ENCODE measurements at regions not wholly inside any gene's neighbourhood (a gene's known extent, or its start where the extent isn't known, plus 50 kb on each side); places are given as distances from the start of the nearest gene placed in this dataset.

DNA sequence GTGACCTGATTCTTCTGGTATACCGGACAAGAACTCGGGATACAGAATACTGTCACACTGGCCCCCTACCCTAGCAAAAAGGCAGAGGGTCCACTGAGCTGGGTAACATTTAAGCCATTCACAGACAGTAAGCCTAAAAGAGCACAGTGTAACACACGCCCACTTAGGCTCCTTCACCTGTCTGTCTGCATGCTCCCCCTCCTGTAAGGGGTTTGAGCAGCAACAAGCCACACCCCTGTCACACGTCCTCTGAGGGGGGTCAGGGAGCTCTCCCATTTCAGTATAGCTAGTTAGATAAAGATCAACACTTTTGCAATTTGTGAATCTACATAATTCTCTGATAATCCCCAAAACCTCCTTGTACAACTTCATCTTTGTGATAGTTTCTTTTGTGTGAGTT is 586.3 kb upstream of the LMCD1 start:
- DNase-seq, result no peak

DNA sequence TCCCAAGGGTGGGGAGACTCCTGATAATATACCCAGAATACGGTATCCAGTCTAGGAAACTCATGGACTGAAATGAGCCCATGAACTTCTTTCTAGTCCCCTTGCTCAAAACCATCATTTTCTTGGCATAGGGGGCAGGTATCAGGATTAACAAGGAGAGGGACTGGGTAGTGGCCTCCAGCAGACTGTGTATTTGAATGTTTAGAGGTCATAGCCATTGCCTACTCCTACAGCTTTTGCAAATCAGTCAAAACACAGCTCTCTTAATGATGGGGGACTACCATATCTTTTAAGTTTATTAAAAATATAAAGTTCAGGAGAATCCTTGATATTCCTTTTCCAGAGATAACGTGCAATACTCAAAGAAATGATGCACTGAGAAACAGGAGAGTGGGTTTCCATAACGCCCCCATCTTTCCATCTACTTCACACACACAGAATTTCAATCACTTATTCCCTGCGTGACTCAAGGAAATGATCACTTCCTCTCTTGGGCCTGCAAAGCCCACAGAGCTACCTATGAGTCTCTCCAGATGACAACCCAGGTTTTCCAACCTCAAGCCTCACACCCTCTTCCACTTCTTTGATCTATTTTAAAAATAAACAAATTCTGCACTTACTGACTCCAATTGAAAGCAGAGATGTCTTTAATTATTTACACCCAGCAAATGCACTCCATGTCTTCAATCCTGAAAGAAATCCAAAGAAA is 584.0 kb upstream of the LMCD1 start:
- DNase-seq, result no peak

DNA sequence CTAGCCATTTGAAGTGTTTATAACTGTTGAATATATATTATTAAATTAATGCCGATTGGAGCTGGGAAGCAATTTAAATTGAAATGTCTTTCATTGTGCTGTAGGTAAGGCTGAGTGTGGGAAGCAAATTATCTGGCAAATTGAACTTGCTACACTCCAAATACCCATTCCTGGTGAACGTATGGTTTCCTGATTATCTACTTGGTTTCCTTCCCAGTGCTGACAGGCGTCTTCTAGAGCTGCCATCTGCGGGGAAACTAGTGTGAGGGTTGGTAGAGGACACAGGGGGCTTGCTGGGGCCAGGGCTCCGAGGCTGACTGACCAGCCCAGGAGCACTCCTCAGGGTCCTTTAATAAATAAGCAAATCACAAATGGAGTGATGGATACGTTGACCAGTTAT is 581.4 kb upstream of the LMCD1 start:
- no peak for DNase-seq

DNA sequence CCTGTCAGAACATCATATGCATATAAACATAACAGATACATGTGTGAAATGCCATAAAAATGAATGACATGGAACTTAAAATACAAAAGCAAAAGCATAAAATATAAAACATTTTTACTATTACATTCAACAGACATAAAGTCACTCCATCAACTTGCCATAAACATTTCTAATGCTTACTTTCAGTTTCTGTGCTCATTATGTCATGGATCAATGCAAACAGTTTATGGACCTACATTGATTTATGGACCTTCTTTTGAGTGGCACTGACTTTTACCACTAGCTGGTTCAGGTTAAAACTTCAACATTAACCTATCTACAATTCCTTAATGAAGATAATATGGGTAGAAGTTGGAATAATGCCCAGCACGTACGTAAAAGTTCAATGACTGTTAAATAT is 577.4 kb upstream of the LMCD1 start:
- no peak for DNase-seq

DNA sequence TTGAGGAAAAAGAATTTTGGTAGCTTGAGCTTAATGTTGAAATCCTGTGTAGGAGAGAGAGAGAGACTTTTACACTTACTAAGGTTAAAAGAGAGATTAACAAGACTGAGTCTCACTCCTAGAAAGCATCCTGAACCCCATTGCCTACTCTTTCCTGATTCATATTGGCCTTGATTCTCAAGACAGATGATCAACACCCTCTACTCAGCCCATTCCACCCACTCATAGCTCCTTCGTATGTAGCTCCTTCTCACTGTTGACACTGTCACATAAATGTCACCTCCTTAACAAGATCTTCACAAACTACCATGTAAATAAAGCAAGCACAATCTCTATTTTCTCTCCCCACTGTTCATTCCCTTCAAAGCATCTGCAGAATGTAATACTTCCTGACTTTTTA is 574.6 kb upstream of the LMCD1 start:
- no peak for DNase-seq

DNA sequence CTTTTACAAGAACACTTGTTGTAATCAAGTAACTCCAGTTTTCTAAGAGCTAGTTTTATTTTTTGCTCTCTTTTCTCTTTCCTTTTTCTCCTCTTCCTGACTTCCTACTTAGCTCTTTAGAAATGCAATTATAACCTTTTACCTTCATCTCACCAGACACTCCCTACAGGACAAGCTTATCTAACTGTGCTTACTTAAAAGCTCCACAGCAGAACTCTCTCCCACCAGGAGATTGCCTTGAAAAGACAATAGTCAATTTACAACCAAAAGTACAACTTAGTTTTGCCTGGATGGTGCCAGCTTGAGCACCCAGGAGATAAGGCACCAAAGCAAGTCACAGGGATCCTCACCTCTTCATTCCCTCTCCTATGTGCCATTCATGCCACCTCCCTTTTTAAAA is 573.8 kb upstream of the LMCD1 start:
- DNase-seq, result no peak

DNA sequence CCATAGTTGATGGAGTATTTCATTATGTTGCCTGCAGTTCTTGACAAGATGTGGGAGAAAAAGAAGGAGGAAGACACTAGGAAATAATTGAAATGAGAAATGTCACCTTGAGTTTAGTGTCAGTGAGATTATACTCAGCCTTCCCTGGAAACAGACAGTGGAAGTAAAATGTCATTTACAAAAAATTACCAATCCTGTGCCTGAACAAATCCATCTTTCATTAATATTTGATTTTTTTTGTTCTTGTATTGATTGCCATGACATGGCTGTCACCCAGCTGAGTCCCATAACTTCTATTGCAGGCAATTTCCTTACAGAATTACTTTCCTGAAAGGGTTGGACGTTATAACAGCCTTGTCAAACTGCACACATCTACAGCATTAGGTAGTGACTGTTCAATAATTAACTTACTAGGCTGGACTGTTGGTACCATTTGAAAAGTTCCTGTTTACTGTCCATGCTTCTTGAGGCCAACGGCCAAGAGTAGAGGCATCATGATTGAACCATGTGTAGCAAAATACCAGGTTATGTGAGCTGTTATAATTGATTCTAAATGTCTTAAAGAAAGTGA is 572.2 kb upstream of the LMCD1 start:
- DNase-seq, result no peak

DNA sequence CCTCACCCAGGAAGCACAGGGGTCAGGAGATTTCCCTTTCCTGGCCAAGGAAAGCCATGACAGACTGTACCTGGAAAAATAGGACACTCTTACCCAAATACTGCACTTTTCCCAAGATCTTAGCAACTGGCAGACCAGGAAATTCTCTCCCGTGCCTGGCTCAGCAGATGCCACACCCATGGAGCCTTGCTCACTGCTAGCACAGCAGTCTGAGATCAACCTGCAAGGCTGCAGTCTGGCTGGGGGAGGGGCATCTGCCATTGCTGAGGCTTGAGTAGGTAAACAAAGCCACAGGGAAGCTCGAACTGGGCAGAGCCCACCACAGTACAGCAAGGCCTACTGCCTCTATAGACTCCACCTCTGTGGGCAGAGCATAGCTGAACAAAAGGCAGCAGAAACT is 567.3 kb upstream of the LMCD1 start:
- no peak for DNase-seq

DNA sequence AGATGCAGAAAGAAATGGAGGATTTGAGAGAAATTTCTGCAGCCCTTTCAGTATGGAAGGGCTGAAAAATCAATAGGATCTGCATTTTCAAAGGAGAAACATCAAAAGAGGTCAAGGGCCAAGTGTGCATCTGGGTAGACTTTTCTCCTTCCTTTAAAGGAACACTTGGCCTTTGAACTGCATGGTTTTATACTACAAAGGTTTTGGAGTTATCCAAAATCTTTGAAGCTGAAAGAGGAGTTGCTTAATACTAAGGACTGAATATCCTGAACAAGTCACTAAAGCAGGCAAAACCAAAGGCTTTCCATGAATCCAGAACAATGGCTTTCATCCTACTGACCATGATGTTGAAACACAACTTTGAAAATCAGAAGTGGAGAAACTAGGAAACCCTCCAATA is 553.7 kb upstream of the LMCD1 start:
- no peak for DNase-seq

DNA sequence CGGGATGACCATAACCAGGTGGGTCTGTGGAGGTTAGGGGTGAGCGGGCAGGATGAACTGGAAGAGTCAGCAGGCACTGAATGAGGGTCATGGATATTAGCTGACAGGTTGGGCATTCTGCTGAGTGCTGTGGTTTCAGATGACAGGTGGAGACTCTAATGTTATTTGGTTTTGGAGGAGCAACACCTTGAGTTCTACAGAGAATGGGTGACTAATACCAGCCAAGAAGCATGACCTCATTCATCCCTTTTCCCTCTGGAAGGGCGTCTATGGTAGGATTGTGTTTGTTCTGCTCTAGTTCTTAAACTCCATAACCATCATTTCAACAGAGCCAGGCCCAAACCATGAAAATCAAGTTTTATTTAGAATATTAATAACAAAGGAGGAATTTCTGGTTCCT is 550.7 kb upstream of the LMCD1 start:
- DNase-seq, result no peak

DNA sequence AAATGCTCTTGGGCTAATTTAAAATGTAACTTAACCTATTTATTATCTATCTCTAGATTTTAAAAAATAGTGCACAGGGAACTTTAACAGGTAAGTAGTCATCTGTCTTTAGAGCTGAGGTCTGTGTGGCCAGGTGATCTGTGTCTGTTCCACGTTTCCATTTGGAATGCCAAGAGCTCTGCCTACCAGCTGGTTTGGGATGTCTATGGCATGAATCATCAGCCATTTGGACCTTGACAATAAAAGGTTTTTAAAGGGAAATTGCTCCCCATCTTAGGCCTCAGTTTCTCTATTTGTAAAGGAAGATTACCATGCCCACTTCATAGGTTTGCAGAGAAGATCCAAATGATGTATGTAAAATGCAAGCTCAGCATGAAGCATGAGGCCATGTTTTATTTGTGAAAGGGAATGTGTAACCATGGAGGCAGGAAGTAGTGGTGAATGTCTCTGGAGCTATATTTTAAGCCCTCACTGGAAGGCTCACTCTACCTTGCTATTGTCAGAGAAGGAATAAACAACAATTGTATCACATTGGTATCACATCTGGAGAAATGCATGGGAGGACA is 548.1 kb upstream of the LMCD1 start:
- DNase-seq, result no peak

DNA sequence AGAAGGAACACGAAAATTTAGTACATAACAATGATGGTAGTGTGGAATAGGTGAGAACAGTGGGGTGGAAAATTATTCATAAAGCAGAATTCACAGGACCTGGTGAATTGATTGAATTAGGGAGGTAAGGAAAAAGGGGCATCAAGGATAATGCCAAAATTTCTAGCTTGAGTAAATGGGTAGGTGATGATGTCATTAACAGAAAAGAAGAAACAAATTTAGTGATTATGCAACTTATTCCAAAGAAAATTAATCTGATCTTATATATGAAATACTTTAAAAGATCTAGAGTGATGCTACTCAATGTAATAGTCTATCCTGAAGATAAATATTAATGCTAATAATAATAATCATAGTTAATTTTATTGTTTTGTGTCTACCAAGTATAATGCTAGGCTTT is 544.6 kb upstream of the LMCD1 start:
- DNase-seq, result no peak

DNA sequence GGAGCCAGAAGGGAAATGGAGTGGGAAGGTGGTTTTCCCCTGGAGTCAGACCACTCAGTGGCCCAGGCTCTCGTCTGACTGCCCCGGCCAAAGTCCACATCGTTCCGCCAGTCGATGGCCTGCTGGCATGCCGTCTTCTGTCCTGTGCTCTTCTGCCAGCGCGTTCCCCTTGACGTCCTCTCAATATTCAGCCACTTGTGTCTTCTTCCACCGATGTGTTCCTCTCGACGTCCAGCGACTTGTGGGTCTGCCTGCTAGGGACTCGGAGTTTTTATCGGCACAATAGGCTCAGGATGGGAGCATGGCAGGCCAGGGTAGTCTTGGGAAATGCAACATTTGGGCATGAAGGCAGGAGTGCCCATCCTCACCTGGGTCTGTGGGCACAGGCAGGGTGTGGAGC is 542.5 kb upstream of the LMCD1 start:
- DNase-seq, result no peak

DNA sequence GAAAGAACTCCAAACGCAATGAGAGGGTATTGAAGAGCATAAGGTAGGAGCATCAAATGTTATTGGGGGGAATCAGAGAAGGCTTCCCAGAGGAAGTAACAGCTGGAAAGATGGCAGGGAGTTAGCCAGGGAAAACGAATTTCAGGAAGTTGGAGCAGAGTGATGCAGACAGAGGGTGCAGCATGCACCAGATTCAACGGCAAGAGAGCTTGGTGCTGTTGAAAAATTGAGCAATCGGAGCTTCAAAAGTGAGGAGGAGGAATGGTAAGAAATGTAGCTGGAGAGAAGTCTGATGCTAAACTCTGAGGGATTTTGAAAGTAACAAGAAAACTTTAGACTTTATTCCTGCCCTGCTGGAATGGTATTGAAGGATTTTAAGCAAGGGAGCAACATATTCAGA is 541.0 kb upstream of the LMCD1 start:
- DNase-seq, result no peak

DNA sequence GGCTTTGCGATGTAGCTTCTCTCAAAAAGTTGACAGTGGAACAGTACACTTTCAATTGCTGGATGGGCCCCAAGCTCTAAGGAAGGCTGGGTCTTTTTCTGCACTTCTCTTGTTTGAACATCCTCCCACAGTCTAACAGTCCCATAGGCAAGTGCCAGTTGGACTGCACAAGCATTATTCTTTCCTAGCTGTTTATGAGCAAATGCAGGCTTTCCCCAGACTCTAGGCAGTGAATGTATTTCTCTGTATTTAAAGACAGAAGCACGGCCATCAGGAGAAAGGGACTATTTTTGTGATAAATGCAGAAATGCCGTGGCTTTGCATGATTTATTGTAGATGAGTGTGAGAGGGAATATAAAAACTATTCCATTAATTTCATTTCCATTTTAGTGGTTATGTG is 539.3 kb upstream of the LMCD1 start:
- no peak for DNase-seq

DNA sequence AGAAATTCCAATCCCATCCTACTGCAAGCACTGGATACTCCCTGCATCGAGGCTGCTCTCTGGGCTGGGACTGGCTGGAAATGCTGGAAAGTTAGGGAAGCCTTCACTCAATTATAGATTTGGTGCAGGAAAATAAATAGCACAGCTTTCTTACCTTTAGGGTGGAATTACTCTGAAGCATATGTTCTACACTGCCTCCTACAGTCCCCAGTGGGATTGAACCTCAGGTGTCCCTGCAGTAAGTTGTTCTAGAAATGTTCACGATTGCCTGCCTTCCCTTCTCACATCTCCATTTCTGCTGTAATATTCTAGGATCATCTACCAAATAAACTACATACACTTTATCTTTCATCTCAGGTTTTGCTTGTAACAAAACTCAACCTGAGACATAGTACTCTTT is 536.7 kb upstream of the LMCD1 start:
- DNase-seq, result no peak

DNA sequence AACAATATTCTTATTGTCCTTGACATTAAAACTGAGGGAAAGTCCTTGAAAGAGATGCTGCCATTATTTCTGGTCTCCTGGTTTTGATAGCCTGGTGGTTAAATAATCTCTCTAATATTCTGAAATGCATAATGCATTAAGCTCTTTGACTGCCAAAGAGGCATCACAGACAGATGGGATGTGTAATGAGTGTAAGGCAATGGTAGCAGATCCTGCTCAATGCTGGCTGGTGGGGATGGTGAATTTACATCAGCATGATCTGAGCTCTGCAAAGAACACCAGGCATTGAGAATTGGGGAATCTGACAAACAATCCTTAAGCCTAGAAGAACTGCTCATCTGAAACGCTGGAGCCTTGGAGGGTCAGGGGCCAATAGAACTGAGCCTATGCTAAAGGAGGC is 528.6 kb upstream of the LMCD1 start:
- no peak for DNase-seq

DNA sequence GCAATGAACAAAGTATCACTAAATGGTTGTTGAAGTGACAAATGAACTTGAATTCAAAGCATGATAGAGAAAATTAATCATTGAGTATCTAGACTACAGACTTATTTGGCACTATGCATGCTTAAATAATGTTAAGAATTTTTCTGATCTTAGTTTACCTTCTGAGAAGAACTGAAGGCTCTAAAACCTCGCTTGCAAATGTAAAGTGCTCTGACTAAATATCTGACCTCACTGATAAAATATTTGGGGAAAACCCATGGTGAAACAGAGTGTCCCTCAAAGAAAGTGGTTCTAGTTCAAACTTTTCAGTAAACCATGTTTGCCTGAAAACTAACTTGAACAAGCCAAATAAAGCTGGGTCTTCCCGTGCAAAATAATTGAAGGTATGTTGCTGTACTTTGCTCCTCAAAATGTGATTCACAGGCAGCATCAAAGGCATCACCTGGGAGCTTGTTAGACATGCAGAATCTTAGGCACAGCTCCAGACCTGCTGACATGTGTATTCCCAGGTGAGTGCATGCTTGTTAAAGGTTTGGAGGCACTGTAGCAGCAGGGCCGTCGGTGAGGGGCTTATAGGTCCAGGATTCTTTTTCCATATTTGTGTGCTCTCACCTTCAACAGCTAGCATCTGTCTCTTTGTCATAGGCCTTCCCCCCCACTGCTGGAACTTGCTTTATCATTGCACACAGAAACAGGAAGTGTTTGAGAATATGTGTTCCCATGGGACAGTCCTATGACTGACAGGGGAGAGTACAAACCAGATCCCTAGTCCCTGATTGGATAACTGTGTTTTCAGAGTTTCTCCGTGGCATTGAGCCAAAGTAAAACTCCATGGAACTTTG is 524.2 kb upstream of the LMCD1 start:
- DNase-seq, result no peak

DNA sequence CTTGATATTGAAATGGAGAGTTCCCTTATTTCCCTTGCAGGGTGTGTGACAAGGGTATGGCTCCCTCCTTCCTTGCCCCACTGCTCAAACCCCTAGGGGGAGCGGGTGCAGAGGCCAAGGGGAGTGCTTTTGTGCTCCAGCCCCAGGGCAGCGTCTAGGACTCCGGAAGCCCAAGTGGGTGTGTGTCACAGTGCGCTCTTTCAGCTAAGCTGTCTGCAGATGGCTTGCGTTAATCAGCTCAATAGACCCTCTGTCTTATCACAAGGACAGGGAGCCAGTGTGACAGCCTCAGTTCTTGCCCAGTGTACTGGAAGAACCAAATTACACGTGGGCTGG is 523.6 kb upstream of the LMCD1 start:
- no peak for DNase-seq

DNA sequence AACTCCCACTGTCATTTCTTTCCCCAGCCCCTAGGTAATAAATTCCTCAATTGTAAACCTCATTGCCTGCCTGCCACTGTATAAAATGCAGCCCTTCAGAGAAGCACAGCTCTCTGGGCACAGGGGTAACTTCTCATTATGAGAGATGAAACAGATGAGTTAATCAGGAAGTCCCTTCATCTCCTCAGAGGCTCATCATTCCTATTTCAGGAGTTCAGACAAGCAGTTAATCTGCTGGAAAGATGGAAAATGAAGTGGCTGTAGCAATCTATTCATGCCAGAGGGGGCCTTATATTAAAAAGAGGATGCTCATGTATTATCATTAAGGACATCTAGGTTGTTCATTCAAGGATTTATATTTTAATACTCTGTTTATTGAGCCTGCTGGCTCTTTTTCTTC is 519.5 kb upstream of the LMCD1 start:
- DNase-seq, result no peak

DNA sequence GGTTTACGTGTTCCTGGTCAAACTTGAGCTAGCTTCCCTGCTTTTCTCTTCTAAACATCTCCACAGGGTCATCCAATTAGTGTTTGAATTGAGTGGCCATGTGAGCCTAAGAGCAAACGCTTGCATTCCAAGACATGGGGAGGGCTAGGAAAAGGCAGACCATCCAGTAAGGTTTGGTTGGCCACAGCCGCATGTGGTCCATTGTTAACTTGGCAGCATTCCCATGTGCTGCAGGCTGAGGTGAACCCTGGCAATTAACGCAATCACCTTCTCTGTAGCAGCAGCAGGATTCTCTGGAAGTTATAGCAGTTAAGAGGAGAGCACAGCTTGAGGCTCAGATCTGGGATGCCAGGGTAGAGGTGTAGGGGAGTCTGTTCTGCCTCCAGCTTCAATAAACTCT is 502.2 kb upstream of the LMCD1 start:
- no peak for DNase-seq

DNA sequence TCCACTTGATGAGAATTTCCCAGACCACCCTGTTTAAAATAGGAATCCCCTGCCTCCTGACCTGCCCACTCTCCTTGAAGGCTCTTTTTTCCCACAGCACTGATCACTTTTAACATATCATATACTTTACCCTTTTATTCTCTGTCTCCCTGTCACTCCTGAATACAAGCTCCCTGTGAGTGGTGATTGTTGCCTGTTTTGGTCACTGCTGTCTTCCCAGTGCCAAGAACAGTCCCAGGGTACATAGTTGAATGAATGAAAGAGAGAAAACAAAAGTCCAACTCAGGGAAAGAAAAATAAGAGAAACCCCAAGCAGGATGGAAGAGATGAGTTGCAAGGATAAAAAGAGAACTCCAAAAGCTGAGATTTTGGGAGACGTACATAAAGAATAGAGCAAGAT is 500.3 kb upstream of the LMCD1 start:
- DNase-seq, result no peak

DNA sequence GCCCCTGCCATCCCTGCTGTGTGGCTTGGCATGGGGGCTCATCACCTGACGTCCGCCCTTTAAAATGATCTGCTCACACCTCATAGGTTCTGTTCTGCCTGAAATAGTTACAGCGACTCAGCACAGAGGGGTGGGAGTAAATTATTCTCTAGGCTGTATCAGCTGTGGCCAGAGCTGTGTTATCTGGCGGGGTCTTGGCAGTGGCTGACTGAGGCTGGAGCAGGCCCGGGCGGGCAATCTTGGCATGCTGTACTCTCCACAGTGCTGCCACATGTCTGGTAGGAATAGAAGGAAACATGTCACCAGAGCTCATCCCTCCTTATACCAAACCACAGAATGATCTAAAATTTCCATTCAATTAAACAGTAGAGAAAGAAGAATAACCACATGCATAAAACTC is 499.9 kb upstream of the LMCD1 start:
- DNase-seq, result no peak

DNA sequence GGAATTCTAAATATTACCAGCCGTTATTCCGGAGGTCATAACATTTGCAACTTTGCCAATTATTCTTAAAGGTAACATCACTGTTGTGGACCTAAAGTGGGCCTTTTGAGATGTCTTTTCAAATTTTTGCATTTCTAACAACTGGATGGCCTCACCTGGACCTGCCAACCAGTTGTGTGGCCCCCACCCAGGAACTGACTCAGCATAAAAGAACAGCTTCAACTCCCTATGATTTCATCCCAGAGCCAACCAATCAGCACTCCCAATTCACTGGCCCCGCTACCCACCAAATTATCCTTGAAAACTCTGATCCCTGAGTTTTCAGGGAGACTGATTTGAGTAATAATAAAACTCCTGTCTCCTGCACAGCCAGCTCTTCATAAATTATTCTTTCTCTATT is 489.7 kb upstream of the LMCD1 start:
- no peak for DNase-seq

Measured in CD4-positive, alpha-beta T cell treated with Interleukin-21 for 1 hour (primary cell).